ENCODE measurements at regions not wholly inside any gene's neighbourhood (a gene's known extent, or its start where the extent isn't known, plus 50 kb on each side); places are given as distances from the start of the nearest gene placed in this dataset.
"Not testable (repeated sequence)": the region's sequence is repeated elsewhere in the genome, so short reads cannot be mapped to it uniquely, and the experiment has no call there.

- DNase-seq (ENCODE audit: low read depth in 2 of 2) = no peak
Measured at GRCh38 chr12:27133022-27133590, 50.7 kb upstream of the C12orf71 start.

DNA sequence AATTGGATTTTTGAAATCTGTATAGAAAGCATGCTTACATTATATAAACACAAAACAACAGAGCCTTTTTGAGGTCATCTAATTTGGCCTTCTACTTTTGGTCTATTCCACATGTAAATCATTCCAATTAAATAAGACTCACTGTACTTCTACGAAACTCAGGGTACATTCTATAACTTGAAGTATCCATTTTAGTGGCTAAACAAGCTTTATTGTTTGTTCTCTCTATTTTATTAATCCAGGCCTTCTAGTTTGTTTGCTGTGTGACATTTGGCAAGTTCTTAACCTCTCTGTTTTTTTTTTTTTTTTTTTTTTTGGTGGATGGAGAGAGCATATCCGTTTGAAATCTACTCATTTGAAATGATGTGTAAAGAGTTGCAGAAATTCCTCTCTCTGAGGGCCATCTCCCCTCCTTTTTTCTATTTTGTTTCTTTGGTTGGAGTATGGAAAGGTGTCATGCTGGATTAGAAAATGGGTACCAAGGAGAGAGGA lies 58.1 kb upstream of the C12orf71 start:
- DNase-seq (ENCODE audit: low read depth in 2 of 2) = no peak

- DNase-seq (ENCODE audit: low read depth in 2 of 2) = peak; percentile 2 to 20
Measured at GRCh38 chr12:27142101-27142721, 59.8 kb upstream of the C12orf71 start.

- no peak for DNase-seq (ENCODE audit: low read depth in 2 of 2)
Measured at GRCh38 chr12:27143256-27144069, 61.1 kb upstream of the C12orf71 start.

GRCh38 chr12:27145725-27146124 lies 63.3 kb upstream of the C12orf71 start:
- not testable (repeated sequence) for DNase-seq (ENCODE audit: low read depth in 2 of 2)

GRCh38 chr12:27148373-27148772 lies 66.0 kb upstream of the C12orf71 start:
- DNase-seq (ENCODE audit: low read depth in 2 of 2) = no peak

GRCh38 chr12:27148791-27149190 lies 66.4 kb upstream of the C12orf71 start:
- no peak for DNase-seq (ENCODE audit: low read depth in 2 of 2)

GRCh38 chr12:27151479-27151878 lies 69.1 kb upstream of the C12orf71 start:
- no peak for DNase-seq (ENCODE audit: low read depth in 2 of 2)

DNA sequence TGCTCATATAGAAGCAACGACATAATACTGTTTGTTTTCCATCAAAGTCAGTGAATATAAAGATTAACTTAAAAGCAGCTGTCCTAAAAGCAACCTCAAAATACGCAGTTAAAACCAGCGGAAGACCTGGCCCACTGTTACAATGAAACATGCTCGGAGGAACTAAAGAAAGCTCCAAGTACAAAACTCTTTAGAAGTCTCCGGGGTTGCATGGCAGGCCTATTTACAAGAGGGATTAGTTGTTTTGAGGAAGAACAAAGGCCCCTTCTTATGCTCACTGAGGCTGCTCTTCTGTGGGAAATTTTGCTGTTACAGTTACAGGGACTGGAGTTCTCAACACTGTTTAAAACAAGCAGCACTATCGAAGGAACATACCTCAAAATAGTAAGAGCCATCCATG lies 75.9 kb upstream of the C12orf71 start:
- DNase-seq (ENCODE audit: low read depth in 2 of 2) = no peak

DNA sequence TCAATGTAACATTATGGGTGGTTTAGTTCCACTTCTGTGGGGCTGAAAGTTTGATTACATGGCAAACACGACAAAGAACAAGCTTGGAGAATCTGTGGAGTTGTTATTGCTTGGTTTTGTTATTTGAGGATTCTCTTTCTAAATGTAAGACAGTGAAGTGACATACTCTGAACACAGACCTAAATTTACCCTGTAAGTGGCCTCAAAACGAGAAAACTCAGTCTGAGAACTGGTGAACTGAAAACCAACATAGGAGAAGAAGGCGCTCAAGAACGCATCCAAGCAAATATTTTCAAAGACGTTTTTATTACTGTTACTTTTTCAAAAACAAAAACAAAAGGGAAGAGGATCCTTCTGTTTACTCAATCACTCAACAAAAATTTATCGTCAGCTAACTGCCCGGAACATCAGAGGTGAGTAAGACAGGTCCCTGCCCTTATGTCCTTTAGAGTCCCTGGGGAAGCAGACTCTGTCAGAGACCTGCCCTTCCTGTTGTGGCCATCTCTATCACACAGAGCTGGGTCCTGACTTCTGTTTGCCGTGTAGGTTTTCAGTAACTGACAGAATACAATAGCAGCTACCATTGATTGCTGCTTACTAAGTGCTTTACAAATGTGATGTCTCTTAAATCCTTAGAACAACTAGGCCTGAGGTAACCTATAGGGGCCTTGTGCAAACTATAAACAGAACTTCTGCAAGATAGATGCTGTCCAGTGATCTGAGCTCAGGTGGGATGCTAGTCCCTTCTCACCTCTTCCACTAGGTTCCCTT lies 79.3 kb upstream of the C12orf71 start:
- no peak for DNase-seq (ENCODE audit: low read depth in 2 of 2)

DNA sequence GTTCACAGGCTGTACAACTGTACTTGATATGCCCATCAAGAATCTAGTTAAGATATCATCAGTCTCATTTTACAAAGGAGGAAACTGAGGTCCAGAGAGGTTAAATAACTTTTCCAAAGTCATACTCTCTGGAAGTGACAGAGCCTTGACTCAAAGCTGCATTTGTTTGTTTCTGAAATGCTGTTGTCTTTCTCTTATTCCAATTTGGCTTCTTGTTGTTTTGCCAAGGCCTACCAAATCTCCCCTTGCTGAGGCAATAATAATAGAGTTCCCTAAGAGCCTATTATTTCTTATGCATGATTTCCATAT lies 79.8 kb upstream of the C12orf71 start:
- no peak for DNase-seq (ENCODE audit: low read depth in 2 of 2)

DNA sequence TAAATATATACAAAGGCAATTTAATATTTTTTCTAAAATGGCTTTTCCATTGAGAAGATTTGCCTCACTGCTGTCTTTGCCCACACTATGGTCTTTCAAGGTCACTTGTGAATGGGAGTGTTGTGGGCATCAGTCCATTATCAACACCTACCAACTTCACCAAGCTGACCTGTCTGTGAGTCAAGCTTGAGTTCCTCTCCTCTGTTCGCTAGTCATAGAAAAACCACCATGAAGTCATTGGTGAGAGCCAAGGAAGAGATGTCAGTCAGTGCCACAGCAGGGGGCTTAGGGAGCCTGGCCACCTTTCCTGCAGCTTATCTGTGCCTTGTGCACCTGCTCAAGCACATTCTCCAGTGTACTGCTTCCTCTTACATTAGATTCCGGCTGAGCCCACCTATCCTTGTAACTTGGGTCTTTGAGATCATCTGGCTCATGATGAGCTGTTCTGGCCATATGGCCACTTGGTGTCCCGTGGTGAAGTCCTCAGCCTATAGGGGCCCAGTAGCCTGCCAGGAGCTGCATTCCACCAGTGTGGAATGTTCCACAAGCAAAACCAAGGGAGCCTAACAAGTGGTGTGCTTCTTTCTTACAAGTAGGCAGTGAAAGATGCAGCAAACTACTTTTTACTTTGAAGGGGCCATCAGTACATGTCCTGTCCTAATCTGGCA lies 80.8 kb upstream of the C12orf71 start:
- DNase-seq (ENCODE audit: low read depth in 2 of 2) = no peak

GRCh38 chr12:27163894-27164293 lies 80.2 kb upstream of the STK38L start:
- DNase-seq (ENCODE audit: low read depth in 2 of 2) = no peak

- DNase-seq (ENCODE audit: low read depth in 2 of 2) = no peak
Measured at GRCh38 chr12:27164330-27165040, 79.6 kb upstream of the STK38L start.

GRCh38 chr12:27165958-27166357 lies 78.1 kb upstream of the STK38L start:
- DNase-seq (ENCODE audit: low read depth in 2 of 2) = not testable (repeated sequence)

DNA sequence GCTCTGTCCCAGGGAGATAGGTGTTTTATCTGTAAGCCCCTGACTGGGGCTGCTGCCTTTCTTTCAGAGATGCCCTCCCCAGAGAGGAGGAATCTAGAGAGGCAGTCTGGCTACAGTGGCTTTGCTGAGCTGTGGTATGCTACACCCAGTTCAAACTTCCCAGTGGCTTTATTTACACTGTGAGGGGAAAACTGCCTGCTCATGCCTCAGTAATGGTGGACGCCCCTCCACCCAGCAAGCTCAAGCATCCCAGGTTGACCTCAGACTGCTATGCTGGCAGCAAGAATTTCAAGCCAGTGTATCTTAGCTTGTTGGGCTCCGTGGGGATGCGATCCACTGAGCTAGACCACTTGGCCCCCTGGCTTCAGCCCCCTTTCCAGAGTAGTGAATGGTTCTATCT lies 72.6 kb upstream of the STK38L start:
- not testable (repeated sequence) for DNase-seq (ENCODE audit: low read depth in 2 of 2)

- DNase-seq (ENCODE audit: low read depth in 2 of 2) = peak in 1 of 2 experiments; percentile 8
Measured at GRCh38 chr12:27176765-27177164, 67.3 kb upstream of the STK38L start.

DNA sequence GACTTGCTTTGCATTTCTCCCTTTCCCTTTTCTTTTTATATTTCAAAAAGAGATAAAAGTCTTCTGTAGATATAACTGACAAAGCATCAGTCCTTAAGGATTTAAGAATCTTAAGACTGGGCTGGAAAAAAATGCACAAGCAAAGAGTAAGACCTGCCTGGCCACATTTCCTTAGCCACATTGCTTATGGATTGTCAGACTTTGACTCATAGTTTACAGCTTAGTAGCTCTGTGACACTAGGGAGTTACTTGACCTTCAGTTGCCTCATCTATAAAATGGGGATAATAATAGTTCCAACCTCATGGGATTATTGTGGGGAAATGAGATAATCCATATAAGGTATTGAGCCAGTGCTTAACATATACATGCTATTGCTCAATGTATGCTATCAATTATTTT lies 66.4 kb upstream of the STK38L start:
- DNase-seq (ENCODE audit: low read depth in 2 of 2) = no peak

- DNase-seq (ENCODE audit: low read depth in 2 of 2) = no peak
Measured at GRCh38 chr12:27178255-27178654, 65.8 kb upstream of the STK38L start.

DNA sequence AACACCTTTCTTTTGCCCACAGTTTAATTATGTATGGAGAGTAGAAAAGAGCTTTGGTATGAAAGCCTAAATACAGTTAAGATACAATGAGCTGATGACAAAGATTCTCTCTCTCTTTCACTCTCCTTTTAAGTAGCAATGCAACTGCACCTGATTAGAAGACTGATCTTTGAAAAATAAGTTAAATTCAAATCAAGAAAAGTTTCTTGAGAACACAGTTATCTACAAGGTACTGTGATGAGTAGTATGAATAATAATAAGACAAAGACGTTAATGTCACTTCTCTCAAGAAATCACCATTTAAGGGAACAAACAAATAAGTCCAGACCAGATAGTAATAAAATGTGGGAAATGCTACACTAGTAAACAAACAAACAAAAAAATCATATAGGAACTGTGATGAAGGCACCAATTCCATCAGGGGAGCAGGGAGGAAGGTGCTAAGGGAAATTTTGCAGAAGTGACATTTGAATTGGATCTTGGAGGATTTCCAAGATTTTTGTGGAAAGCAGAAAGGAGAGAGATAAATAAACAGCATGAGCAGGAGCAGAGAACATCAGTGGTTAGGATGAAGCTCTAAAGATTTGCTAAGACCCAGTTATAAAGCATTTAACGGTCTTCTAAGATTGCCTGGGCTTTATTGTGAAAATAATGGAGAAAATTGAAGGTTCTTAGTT lies 65.2 kb upstream of the STK38L start:
- DNase-seq (ENCODE audit: low read depth in 2 of 2) = no peak
